GM21447 (cell line): ENCODE measurements at regions not wholly inside any gene's neighbourhood (a gene's known extent, or its start where the extent isn't known, plus 50 kb on each side); places are given as distances from the start of the nearest gene placed in this dataset.
"Not testable (repeated sequence)": the region's sequence is repeated elsewhere in the genome, so short reads cannot be mapped to it uniquely, and the experiment has no call there.

Experiments
- ATAC-seq: cut with Tn5 transposase; IDR thresholded peaks from one replicate; pipeline ENCODE4 v1.9.1; 2021; ENCODE audit not compliant: unreplicated experiment

GRCh38 chr9:1839909-1840308 lies 175.2 kb upstream of the SMARCA2 start:
- no peak for ATAC-seq

- ATAC-seq, result no peak
These were observed 169.7 kb upstream of the SMARCA2 start for GRCh38 chr9:1845425-1845824.

- no peak for ATAC-seq
These were observed 159.4 kb upstream of the SMARCA2 start for GRCh38 chr9:1855726-1856125.

- ATAC-seq, result no peak
These were observed 157.3 kb upstream of the SMARCA2 start for GRCh38 chr9:1857808-1858207.

GRCh38 chr9:1869843-1870242 lies 145.3 kb upstream of the SMARCA2 start:
- ATAC-seq, result peak; percentile 90

- no peak for ATAC-seq
These were observed 144.2 kb upstream of the SMARCA2 start for GRCh38 chr9:1870915-1871314.

GRCh38 chr9:1871626-1872419 lies 143.3 kb upstream of the SMARCA2 start:
- ATAC-seq, result no peak

GRCh38 chr9:1875251-1875851 lies 139.8 kb upstream of the SMARCA2 start:
- ATAC-seq, result no peak

- peak; percentile 69 for ATAC-seq
These were observed 139.2 kb upstream of the SMARCA2 start for GRCh38 chr9:1875921-1876448.

GRCh38 chr9:1876891-1877496 lies 138.2 kb upstream of the SMARCA2 start:
- no peak for ATAC-seq

- ATAC-seq, result no peak
These were observed 137.2 kb upstream of the SMARCA2 start for GRCh38 chr9:1877951-1878350.

GRCh38 chr9:1878811-1879210 lies 136.3 kb upstream of the SMARCA2 start:
- ATAC-seq, result no peak

GRCh38 chr9:1879501-1879900 lies 135.6 kb upstream of the SMARCA2 start:
- ATAC-seq, result peak; percentile 34

GRCh38 chr9:1880038-1880565 lies 135.0 kb upstream of the SMARCA2 start:
- no peak for ATAC-seq

GRCh38 chr9:1881708-1882295 lies 133.3 kb upstream of the SMARCA2 start:
- no peak for ATAC-seq

- no peak for ATAC-seq
These were observed 132.3 kb upstream of the SMARCA2 start for GRCh38 chr9:1882711-1883403.

GRCh38 chr9:1890201-1890600 lies 124.9 kb upstream of the SMARCA2 start:
- ATAC-seq, result no peak

GRCh38 chr9:1890816-1891215 lies 124.3 kb upstream of the SMARCA2 start:
- ATAC-seq, result no peak

GRCh38 chr9:1903080-1903704 lies 112.0 kb upstream of the SMARCA2 start:
- ATAC-seq, result not testable (repeated sequence)

GRCh38 chr9:1907465-1907864 lies 107.7 kb upstream of the SMARCA2 start:
- ATAC-seq, result no peak
